Osteoblast (primary cell): ENCODE measurements at regions not wholly inside any gene's neighbourhood (a gene's known extent, or its start where the extent isn't known, plus 50 kb on each side); places are given as distances from the start of the nearest gene placed in this dataset.
"Not testable (repeated sequence)": the region's sequence is repeated elsewhere in the genome, so short reads cannot be mapped to it uniquely, and the experiment has no call there.

Source experiments
- DNase-seq: peaks from one replicate; pipeline ENCODE4 v3.0.0; 2011; ENCODE audit warnings: low spot score, mixed read lengths; ENCODE audit not compliant: insufficient read length; ENCODE audit errors: missing footprints
- H2AFZ ChIP-seq: 2 replicates; pipeline ENCODE4 v1.6.0; 2011; ENCODE audit warnings: mild to moderate bottlenecking, low read length
- H3K27ac ChIP-seq: 2 replicates; pipeline ENCODE4 v1.5.1; 2011; ENCODE audit warnings: mild to moderate bottlenecking, low read depth, low read length, moderate library complexity
- H3K27me3 ChIP-seq: 2 replicates; pipeline ENCODE4 v1.6.0; 2012; ENCODE audit warnings: mild to moderate bottlenecking, control low read depth, inconsistent platforms, low read length, moderate library complexity; ENCODE audit not compliant: insufficient read depth
- H3K36me3 ChIP-seq: 2 replicates; pipeline ENCODE4 v1.5.1; 2011; ENCODE audit warnings: mild to moderate bottlenecking, low read length, control low read depth, moderate library complexity; ENCODE audit not compliant: insufficient read depth
- H3K4me1 ChIP-seq: 2 replicates; pipeline ENCODE4 v1.5.1; 2011; ENCODE audit warnings: mild to moderate bottlenecking, low read length, control low read depth, moderate library complexity; ENCODE audit not compliant: insufficient read depth
- H3K4me2 ChIP-seq: 2 replicates; pipeline ENCODE4 v1.6.0; 2011; ENCODE audit warnings: mild to moderate bottlenecking, low read length; ENCODE audit not compliant: insufficient read depth
- H3K4me3 ChIP-seq: fragments of 200-600 bp; sonication (generic); 3 replicates; pipeline ENCODE4 v1.5.1; 2012; ENCODE audit warnings: mild to moderate bottlenecking, low read length, inconsistent platforms; ENCODE audit not compliant: insufficient read depth
- H3K79me2 ChIP-seq: 2 replicates; pipeline ENCODE4 v1.6.0; 2012; ENCODE audit warnings: mild to moderate bottlenecking, low read length, control low read depth, inconsistent platforms; ENCODE audit not compliant: insufficient read depth
- H3K9me3 ChIP-seq: 2 replicates; pipeline ENCODE4 v1.5.1; 2011; ENCODE audit warnings: low read depth, low read length, control low read depth
- H4K20me1 ChIP-seq: 2 replicates; pipeline ENCODE4 v1.6.0; 2012; ENCODE audit warnings: mild to moderate bottlenecking, low read length, control low read depth; ENCODE audit not compliant: insufficient read depth
- TF ChIP-seq, protein P1 (sequence below): IDR thresholded peaks from 2 replicates; pipeline ENCODE4 v1.5.1; 2011; ENCODE audit warnings: mild to moderate bottlenecking, low read depth, low read length, moderate library complexity; ENCODE audit errors: extremely low read depth

GRCh38 chr6:15888798-15889772 lies 226.3 kb upstream of the DTNBP1 start:
- Histone ChIP-seq H3K4me1 (no peaks in the 10 kb centered on the region), H3K27ac (no peak overlapping the region), H3K27me3 (no peaks in the 10 kb centered on the region), H2AFZ (no peak overlapping the region), H3K4me2 (no peak overlapping the region), H3K4me3 (no peak overlapping the region), H3K36me3 (no peaks in the 10 kb centered on the region), H4K20me1 (no peaks in the 10 kb centered on the region), H3K79me2 (no peaks in the 10 kb centered on the region), H3K9me3 (no peaks in the 10 kb centered on the region)
- no peak for DNase-seq
- TF ChIP-seq, protein P1, sequence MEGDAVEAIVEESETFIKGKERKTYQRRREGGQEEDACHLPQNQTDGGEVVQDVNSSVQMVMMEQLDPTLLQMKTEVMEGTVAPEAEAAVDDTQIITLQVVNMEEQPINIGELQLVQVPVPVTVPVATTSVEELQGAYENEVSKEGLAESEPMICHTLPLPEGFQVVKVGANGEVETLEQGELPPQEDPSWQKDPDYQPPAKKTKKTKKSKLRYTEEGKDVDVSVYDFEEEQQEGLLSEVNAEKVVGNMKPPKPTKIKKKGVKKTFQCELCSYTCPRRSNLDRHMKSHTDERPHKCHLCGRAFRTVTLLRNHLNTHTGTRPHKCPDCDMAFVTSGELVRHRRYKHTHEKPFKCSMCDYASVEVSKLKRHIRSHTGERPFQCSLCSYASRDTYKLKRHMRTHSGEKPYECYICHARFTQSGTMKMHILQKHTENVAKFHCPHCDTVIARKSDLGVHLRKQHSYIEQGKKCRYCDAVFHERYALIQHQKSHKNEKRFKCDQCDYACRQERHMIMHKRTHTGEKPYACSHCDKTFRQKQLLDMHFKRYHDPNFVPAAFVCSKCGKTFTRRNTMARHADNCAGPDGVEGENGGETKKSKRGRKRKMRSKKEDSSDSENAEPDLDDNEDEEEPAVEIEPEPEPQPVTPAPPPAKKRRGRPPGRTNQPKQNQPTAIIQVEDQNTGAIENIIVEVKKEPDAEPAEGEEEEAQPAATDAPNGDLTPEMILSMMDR, result no peak

GRCh38 chr6:15887491-15888461 lies 224.9 kb upstream of the DTNBP1 start:
- no peak for DNase-seq
- H3K4me2 ChIP-seq, result no peak overlapping the region
- no peaks in the 10 kb centered on the region for H3K27me3 ChIP-seq
- no peak overlapping the region for H2AFZ ChIP-seq
- TF ChIP-seq, protein P1, result no peak
- H3K36me3 ChIP-seq, result no peaks in the 10 kb centered on the region
- no peaks in the 10 kb centered on the region for H3K4me1 ChIP-seq
- no peaks in the 10 kb centered on the region for H3K79me2 ChIP-seq
- no peak overlapping the region for H3K4me3 ChIP-seq
- no peaks in the 10 kb centered on the region for H4K20me1 ChIP-seq
- no peaks in the 10 kb centered on the region for H3K9me3 ChIP-seq
- H3K27ac ChIP-seq, result no peak overlapping the region

- DNase-seq, result no peak
- H3K27ac ChIP-seq, result no peak overlapping the region
- H3K4me2 ChIP-seq, result no peak overlapping the region
- TF ChIP-seq, protein P1, result no peak
- no peaks in the 10 kb centered on the region for H3K4me1 ChIP-seq
- H4K20me1 ChIP-seq, result no peaks in the 10 kb centered on the region
- no peaks in the 10 kb centered on the region for H3K9me3 ChIP-seq
- H3K27me3 ChIP-seq, result no peaks in the 10 kb centered on the region
- H2AFZ ChIP-seq, result no peak overlapping the region
- no peaks in the 10 kb centered on the region for H3K36me3 ChIP-seq
- no peak overlapping the region for H3K4me3 ChIP-seq
- H3K79me2 ChIP-seq, result no peaks in the 10 kb centered on the region
Observed at GRCh38 chr6:15885624-15886023, 222.8 kb upstream of the DTNBP1 start.

- H3K79me2 ChIP-seq, DNase-seq, H3K36me3 ChIP-seq, H3K4me2 ChIP-seq, H3K27ac ChIP-seq, H3K27me3 ChIP-seq, H2AFZ ChIP-seq, H4K20me1 ChIP-seq, H3K4me3 ChIP-seq, H3K9me3 ChIP-seq, H3K4me1 ChIP-seq: not testable (repeated sequence)
Observed at GRCh38 chr6:15883593-15883992, 220.8 kb upstream of the DTNBP1 start.
